H9 (cell line): ENCODE measurements at regions not wholly inside any gene's neighbourhood (a gene's known extent, or its start where the extent isn't known, plus 50 kb on each side); places are given as distances from the start of the nearest gene placed in this dataset.

ENCODE experiments used
- DNase-seq: peaks from one replicate; pipeline ENCODE4 v3.0.0-alpha.2; 2017
- H2AFZ ChIP-seq: one replicate; pipeline ENCODE4 v1.6.1; 2013; ENCODE audit warnings: mild to moderate bottlenecking, low read length, control low read depth, moderate library complexity
- H2AK5ac ChIP-seq: 2 replicates; pipeline ENCODE4 v1.6.1; 2013; ENCODE audit warnings: low read length, control low read depth, mixed read lengths; ENCODE audit not compliant: insufficient read length
- H2BK120ac ChIP-seq: one replicate; pipeline ENCODE4 v1.6.1; 2013; ENCODE audit warnings: low read depth, mild to moderate bottlenecking, low read length, control low read depth, inconsistent platforms; ENCODE audit not compliant: poor library complexity, severe bottlenecking
- H2BK12ac ChIP-seq: 2 replicates; pipeline ENCODE4 v1.6.1; 2013; ENCODE audit warnings: low read length, control low read depth, mixed read lengths, low read depth; ENCODE audit not compliant: insufficient read length
- H2BK15ac ChIP-seq: 2 replicates; pipeline ENCODE4 v1.6.1; 2013; ENCODE audit warnings: low read depth, low read length, control low read depth
- H2BK20ac ChIP-seq: one replicate; pipeline ENCODE4 v1.6.1; 2013; ENCODE audit warnings: low read depth, mild to moderate bottlenecking, low read length, control low read depth, inconsistent platforms; ENCODE audit not compliant: poor library complexity, severe bottlenecking
- H2BK5ac ChIP-seq: 2 replicates; pipeline ENCODE4 v1.6.1; 2013; ENCODE audit warnings: low read length, control low read depth, mixed read lengths; ENCODE audit not compliant: insufficient read length
- H3K14ac ChIP-seq: 2 replicates; pipeline ENCODE4 v1.6.1; 2013; ENCODE audit warnings: low read length, control low read depth; ENCODE audit not compliant: insufficient read depth
- H3K18ac ChIP-seq: 2 replicates; pipeline ENCODE4 v1.6.1; 2013; ENCODE audit warnings: low read depth, mild to moderate bottlenecking, mixed read lengths, low read length, control low read depth; ENCODE audit not compliant: insufficient read length
- H3K23ac ChIP-seq: 2 replicates; pipeline ENCODE4 v1.6.1; 2013; ENCODE audit warnings: low read length, control low read depth, mixed read lengths, low read depth; ENCODE audit not compliant: insufficient read length
- H3K23me2 ChIP-seq: 2 replicates; pipeline ENCODE4 v1.6.1; 2013; ENCODE audit warnings: low read depth, mild to moderate bottlenecking, mixed read lengths, low read length, control low read depth; ENCODE audit not compliant: insufficient read length, poor library complexity, severe bottlenecking
- H3K27ac ChIP-seq: 2 replicates; pipeline ENCODE4 v1.5.1; 2013; ENCODE audit warnings: low read length, control low read depth, mixed read lengths, low read depth; ENCODE audit not compliant: insufficient read length
- H3K27me3 ChIP-seq: 2 replicates; pipeline ENCODE4 v1.6.1; 2013; ENCODE audit warnings: low read length, control low read depth, inconsistent platforms; ENCODE audit not compliant: insufficient read depth
- H3K4ac ChIP-seq: 2 replicates; pipeline ENCODE4 v1.6.1; 2013; ENCODE audit warnings: low read depth, mild to moderate bottlenecking, control low read depth, inconsistent platforms, low read length, moderate library complexity
- H3K4me1 ChIP-seq: 2 replicates; pipeline ENCODE4 v1.6.1; 2013; ENCODE audit warnings: low read length, control low read depth, inconsistent platforms; ENCODE audit not compliant: insufficient read depth
- H3K4me2 ChIP-seq: 2 replicates; pipeline ENCODE4 v1.6.1; 2013; ENCODE audit warnings: low read length, control low read depth, mixed read lengths; ENCODE audit not compliant: insufficient read length, insufficient read depth
- H3K56ac ChIP-seq: 2 replicates; pipeline ENCODE4 v1.6.1; 2013; ENCODE audit warnings: low read depth, mild to moderate bottlenecking, mixed read lengths, low read length, control low read depth; ENCODE audit not compliant: insufficient read length
- H3K79me1 ChIP-seq: 2 replicates; pipeline ENCODE4 v1.6.1; 2013; ENCODE audit warnings: low read depth, mild to moderate bottlenecking, moderate library complexity, low read length, control low read depth, inconsistent platforms; ENCODE audit not compliant: insufficient read depth, poor library complexity, severe bottlenecking
- H3K79me2 ChIP-seq: 2 replicates; pipeline ENCODE4 v1.6.1; 2013; ENCODE audit warnings: low read length, control low read depth, inconsistent platforms; ENCODE audit not compliant: insufficient read depth
- H3K9ac ChIP-seq: 2 replicates; pipeline ENCODE4 v1.6.1; 2013; ENCODE audit warnings: low read length, control low read depth, mixed read lengths; ENCODE audit not compliant: insufficient read length; ENCODE audit errors: extremely low read depth
- H3K9me3 ChIP-seq: one replicate; pipeline ENCODE4 v1.6.1; 2013; ENCODE audit warnings: low read depth, low read length, inconsistent platforms; ENCODE audit not compliant: control insufficient read depth
- H3T11ph ChIP-seq: one replicate; pipeline ENCODE4 v1.6.1; 2013; ENCODE audit warnings: mild to moderate bottlenecking, low read length, control low read depth, inconsistent platforms
- H4K20me1 ChIP-seq: one replicate; pipeline ENCODE4 v1.6.1; 2013; ENCODE audit not compliant: control insufficient read depth, insufficient read length, insufficient read depth
- H4K5ac ChIP-seq: 2 replicates; pipeline ENCODE4 v1.6.1; 2013; ENCODE audit warnings: low read depth, mild to moderate bottlenecking, mixed read lengths, low read length, control low read depth; ENCODE audit not compliant: insufficient read length
- H4K8ac ChIP-seq: replicated peaks from 2 replicates; pipeline ENCODE4 v1.6.1; 2013; ENCODE audit warnings: low read length, control low read depth, mixed read lengths, low read depth; ENCODE audit not compliant: insufficient read length
- H4K91ac ChIP-seq: 2 replicates; pipeline ENCODE4 v1.6.1; 2013; ENCODE audit warnings: low read depth, mild to moderate bottlenecking, moderate library complexity, mixed read lengths, low read length, control low read depth; ENCODE audit not compliant: insufficient read length
- H3K27ac Mint-ChIP-seq, 3 experiments: 2 replicates in 2 of 3; 3 replicates in 1 of 3; pipeline ENCODE4 v1.8.0; 2020 to 2021; ENCODE audit warnings: mixed read lengths in 3 of 3, mild to moderate bottlenecking in 1 of 3, moderate library complexity in 1 of 3
- H3K27me3 Mint-ChIP-seq: 2 replicates; pipeline ENCODE4 v1.8.0; 2021; ENCODE audit warnings: low read depth, mild to moderate bottlenecking, moderate library complexity, mixed read lengths
- H3K36me3 Mint-ChIP-seq, 3 experiments: 2 replicates in 2 of 3; 3 replicates in 1 of 3; pipeline ENCODE4 v1.8.0; 2020 to 2021; ENCODE audit warnings: low read depth in 3 of 3, mixed read lengths in 3 of 3; ENCODE audit not compliant: insufficient read depth in 1 of 3
- H3K4me1 Mint-ChIP-seq, 2 experiments: 2 replicates each; pipeline ENCODE4 v1.8.0; 2020; ENCODE audit warnings: mixed read lengths in 2 of 2
- H3K4me3 Mint-ChIP-seq, 2 experiments: 2 replicates in 1 of 2; 3 replicates in 1 of 2; pipeline ENCODE4 v1.8.0; 2020 to 2021; ENCODE audit warnings: mild to moderate bottlenecking in 2 of 2, mixed read lengths in 2 of 2, moderate library complexity in 1 of 2
- H3K9me3 Mint-ChIP-seq, 2 experiments: 2 replicates in 1 of 2; 3 replicates in 1 of 2; pipeline ENCODE4 v1.8.0; 2020; ENCODE audit warnings: mild to moderate bottlenecking in 2 of 2, mixed read lengths in 2 of 2, moderate library complexity in 1 of 2
- WGBS: extraction: QIAGEN DNeasy Blood & Tissue Kit; methylation state at CpG from one replicate; pipeline ENCODE4 v1.1.7; 2013; ENCODE audit warnings: missing lambda C conversion rate, low lambda C conversion rate, mixed read lengths; ENCODE audit not compliant: insufficient read length; ENCODE audit errors: extremely low coverage; 5-methylcytosine and 5-hydroxymethylcytosine counted together
- TF ChIP-seq, protein P1 (sequence below): fragments of 200-600 bp; sonication (generic); conservative IDR thresholded peaks from 3 replicates; pipeline ENCODE4 v1.8.0; 2021; ENCODE audit warnings: antibody characterized with exemption, mild to moderate bottlenecking

DNA sequence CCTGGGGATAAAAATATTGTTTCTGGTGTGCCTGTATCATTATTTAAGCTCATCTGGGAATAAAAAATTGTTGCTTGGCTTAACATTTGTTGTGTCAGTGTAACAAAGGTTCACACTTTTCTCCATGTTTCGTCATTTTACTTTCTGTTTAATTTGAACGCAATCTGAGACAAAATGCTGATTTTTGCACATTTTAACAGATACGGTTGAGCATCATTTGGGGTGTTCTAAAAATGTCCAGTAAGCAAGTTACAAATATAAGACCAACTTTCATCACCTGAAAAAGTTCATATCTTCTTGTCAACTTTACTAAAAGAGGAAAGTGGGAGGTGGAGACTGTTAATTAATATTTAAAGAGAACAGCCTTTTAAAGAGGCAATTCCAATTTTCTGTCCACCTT lies 134.8 kb upstream of the CNTN4 start:
- H3K79me2 ChIP-seq: no peaks in the 10 kb centered on the region
- H2BK5ac ChIP-seq: no peak overlapping the region
- H3K9ac ChIP-seq: no peak overlapping the region
- H3T11ph ChIP-seq: no peak overlapping the region
- WGBS: no CpG with 5 or more reads among the region's 3 CpGs
- no peaks in the 10 kb centered on the region for H3K79me1 ChIP-seq
- peaks cover 14 to 18% of the 10 kb centered on the region in 2 experiments for H3K4me1 Mint-ChIP-seq
- no peak overlapping the region for H2AK5ac ChIP-seq
- H4K20me1 ChIP-seq: no peaks in the 10 kb centered on the region
- no peak overlapping the region for H2BK12ac ChIP-seq
- no peak overlapping the region for H4K5ac ChIP-seq
- no peaks in the 10 kb centered on the region for H3K36me3 Mint-ChIP-seq
- no peak overlapping the region for H2BK15ac ChIP-seq
- no peak overlapping the region for H3K27ac ChIP-seq
- H2AFZ ChIP-seq: no peak overlapping the region
- H3K27ac Mint-ChIP-seq: no peak overlapping the region
- H3K27me3 Mint-ChIP-seq: no peaks in the 10 kb centered on the region
- TF ChIP-seq, protein P1, sequence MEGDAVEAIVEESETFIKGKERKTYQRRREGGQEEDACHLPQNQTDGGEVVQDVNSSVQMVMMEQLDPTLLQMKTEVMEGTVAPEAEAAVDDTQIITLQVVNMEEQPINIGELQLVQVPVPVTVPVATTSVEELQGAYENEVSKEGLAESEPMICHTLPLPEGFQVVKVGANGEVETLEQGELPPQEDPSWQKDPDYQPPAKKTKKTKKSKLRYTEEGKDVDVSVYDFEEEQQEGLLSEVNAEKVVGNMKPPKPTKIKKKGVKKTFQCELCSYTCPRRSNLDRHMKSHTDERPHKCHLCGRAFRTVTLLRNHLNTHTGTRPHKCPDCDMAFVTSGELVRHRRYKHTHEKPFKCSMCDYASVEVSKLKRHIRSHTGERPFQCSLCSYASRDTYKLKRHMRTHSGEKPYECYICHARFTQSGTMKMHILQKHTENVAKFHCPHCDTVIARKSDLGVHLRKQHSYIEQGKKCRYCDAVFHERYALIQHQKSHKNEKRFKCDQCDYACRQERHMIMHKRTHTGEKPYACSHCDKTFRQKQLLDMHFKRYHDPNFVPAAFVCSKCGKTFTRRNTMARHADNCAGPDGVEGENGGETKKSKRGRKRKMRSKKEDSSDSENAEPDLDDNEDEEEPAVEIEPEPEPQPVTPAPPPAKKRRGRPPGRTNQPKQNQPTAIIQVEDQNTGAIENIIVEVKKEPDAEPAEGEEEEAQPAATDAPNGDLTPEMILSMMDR: no peak
- H3K4me2 ChIP-seq: no peak overlapping the region
- H4K8ac ChIP-seq: no peak overlapping the region
- no peak overlapping the region for H3K56ac ChIP-seq
- no peak overlapping the region for H3K4me3 Mint-ChIP-seq
- H2BK120ac ChIP-seq: no peak overlapping the region
- H3K27me3 ChIP-seq: no peaks in the 10 kb centered on the region
- no peaks in the 10 kb centered on the region for H3K23me2 ChIP-seq
- no peak overlapping the region for H4K91ac ChIP-seq
- H3K23ac ChIP-seq: no peak overlapping the region
- no peak for DNase-seq
- no peaks in the 10 kb centered on the region for H3K9me3 Mint-ChIP-seq
- no peak overlapping the region for H3K18ac ChIP-seq
- H3K4ac ChIP-seq: no peak overlapping the region
- no peak overlapping the region for H2BK20ac ChIP-seq
- H3K9me3 ChIP-seq: no peaks in the 10 kb centered on the region
- no peaks in the 10 kb centered on the region for H3K4me1 ChIP-seq
- no peak overlapping the region for H3K14ac ChIP-seq
